Activated CD4-positive, CD25-positive, alpha-beta regulatory T cell (primary cell): ENCODE measurements at regions not wholly inside any gene's neighbourhood (a gene's known extent, or its start where the extent isn't known, plus 50 kb on each side); places are given as distances from the start of the nearest gene placed in this dataset.

Experiments used
- DNase-seq, 4 experiments: peaks; one replicate each; lab custom pipeline; 2025; lab: John Stamatoyannopoulos, UW

GRCh38 chr12:67498991-67499390, 149.6 kb upstream of the DYRK2 start:
- no peak for DNase-seq

DNA sequence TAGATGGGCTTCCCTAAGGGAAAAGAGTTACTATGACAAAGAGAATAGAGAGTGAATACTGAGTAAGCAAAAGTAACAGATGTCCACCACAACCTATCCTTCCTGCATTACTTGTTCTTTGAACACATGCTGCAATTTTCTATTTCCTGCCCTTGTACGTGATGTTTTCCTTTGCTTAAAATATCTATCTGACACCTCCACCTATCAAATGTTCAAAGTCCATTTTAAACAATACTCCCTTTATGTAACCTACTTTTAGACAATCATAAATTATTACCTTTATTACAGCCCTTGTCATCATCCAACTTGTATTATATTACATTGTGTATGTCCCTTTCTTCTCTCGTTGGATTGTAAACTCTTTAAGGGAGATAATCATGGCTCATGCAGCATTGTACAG, 147.2 kb upstream of the DYRK2 start:
- DNase-seq: no peak

DNA sequence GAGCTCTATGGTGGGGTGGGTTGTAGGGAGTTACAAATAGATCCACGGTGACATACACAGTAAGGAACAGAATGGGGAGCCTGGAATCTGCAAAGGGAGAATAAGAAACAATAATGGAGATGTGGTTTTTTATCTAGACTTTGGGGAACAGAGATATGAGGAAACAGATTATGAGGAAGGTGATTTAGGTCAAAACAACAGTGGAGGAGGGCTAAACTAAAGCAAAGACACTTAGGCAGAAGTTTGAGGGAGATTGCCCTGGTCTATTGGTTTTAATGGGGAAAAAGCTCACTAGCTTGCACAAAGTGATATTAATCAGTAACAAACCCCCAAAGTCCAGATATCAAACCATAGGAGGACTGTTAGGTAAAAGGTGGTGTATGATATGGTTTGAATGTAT, 144.5 kb upstream of the DYRK2 start:
- no peak for DNase-seq

DNA sequence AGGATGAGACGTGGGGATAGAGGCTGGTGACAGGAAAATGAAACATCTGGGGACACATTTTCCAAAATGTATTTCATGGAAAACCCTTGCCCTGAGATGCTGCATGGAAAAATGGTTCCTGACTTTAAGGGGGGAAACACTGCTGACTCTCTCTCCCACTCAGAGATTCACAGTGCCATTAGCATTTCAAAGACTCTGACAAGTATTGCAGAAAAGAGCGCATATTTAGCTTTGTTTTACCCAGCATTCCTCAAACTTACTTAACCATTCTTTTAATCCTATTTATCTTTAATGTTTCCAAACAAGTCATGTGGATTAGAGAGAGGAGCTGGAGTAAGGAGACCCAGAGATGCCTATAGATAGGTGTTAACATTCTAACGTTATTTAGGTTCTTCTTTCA, 141.8 kb upstream of the DYRK2 start:
- no peak for DNase-seq

- no peak for DNase-seq
These were observed 139.7 kb upstream of the DYRK2 start for GRCh38 chr12:67508830-67509229.

DNA sequence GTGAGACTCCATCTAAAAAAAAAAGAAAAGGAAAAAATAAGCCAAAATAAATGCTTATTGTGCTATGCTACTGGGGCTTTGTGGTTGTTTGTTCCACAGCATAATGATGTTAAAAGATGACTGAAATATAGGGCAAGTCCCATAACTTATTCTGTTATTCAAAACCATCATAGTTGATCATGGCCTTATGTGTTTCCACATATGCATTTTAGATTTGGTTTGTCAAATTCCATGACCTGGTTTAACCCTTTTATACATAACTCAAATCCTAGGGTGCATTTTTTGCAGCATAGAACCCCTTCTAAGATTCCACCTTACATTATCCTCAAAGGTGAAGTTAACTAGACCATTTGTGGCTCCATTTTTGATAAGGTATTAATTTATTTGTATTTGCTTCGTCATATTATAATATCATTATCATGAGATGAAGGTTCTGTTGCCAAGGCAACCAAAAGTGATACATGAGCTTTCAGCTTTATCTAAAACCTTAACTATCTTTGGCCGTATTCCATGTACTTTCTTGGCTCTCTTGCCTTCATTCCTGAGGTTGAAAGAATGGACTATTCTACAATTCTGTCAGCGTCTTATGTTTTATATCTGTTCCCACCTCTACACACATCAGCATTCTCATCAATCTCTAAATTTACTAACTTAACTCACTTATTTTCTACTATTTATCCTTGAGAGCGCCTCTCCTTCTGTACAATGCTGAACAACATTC, 138.7 kb upstream of the DYRK2 start:
- no peak for DNase-seq

GRCh38 chr12:67512061-67512460, 136.5 kb upstream of the DYRK2 start:
- DNase-seq: no peak

GRCh38 chr12:67514502-67514901, 134.0 kb upstream of the DYRK2 start:
- DNase-seq: no peak

DNA sequence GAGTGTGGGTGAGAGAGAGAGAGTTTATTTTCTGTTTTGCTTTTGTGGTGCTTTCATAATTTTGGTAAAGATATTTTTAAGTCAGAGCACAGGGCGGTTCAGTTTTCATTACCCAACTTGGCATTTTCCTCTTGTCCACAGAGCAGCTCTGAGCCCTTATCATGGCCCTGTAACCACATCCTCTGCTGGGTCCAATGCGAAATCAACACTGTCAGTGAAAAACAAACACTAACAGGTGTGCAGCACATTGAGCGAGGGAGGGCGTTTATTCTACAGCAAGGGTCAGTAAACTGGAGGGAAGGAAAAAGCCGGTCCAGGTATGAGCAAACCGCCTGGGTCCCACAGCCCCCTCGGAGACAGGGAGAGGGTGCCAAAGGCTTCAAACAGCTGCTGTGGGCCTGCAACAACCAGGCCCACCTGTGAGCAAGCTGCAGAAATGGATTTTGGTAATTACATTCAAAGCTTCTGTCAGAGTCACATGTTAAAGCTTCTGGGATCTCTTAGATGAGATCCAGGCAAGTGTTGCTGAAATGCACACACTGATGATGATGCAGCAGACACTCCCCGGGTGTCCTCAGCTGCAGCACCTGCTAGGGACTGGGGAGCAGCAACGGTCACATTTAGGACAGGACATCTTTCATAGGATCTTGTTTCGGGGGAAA, 132.7 kb upstream of the DYRK2 start:
- DNase-seq: peak in 1 of 4 experiments; percentile 22

GRCh38 chr12:67517181-67517887, 131.2 kb upstream of the DYRK2 start:
- DNase-seq: no peak

- DNase-seq: no peak
These were observed 128.8 kb upstream of the DYRK2 start for GRCh38 chr12:67519484-67520433.

DNA sequence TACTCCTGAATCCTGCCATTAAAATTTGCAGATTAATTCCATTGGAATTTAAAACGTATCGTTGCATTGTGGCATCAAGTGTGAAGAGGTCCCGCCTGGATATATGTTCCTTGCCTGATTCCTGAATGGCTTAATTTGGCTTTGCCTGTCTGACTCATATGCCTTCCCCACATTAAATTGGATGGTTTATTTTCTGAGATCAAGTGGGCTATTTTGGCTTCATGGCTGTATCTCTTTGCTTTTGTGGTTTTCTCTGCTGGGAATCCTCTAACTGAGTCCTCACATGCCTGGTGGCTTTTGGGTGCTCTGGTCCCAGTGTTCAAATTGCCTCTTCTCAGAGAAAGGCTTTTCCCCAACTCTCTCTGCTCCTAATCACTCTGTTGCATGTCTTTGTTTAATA, 127.9 kb upstream of the DYRK2 start:
- no peak for DNase-seq

DNA sequence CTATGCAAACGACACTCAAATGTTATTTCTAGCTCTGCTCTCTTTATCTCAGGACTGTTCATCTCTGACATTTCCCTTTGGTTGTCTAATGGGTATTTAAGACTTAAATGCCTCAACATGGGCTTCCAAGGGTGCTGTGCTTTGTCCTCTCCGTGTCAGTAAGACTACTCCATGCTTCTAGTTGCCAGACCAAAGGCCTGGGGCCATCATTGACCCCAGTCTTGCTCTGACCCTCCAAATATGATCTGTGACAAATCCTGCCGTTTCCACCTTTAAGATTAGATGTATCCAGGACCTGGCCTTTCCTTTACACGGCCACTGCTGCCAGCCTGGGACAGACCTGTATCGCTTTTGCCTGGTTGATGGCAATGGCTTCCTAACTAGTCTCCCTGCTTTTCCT, 126.3 kb upstream of the DYRK2 start:
- DNase-seq: no peak

DNA sequence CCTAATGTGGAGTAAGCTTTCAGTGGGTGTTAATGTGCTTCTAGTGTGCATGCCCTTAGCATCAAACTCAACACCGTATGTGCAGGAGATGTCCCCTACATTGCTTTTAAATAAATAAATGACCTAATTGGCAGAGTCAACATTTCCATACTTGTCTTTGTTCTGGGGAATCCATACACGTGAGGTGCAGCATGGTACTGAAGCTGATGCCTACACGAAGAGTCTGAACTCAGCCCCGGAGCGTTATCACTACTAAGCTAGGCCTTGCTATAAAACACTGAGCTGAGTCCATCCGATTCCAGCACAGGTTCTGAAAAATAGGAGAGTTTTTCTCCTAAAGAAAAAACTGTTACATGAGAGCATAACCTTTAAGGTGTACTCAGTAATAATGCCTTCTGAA, 125.0 kb upstream of the DYRK2 start:
- DNase-seq: no peak

DNA sequence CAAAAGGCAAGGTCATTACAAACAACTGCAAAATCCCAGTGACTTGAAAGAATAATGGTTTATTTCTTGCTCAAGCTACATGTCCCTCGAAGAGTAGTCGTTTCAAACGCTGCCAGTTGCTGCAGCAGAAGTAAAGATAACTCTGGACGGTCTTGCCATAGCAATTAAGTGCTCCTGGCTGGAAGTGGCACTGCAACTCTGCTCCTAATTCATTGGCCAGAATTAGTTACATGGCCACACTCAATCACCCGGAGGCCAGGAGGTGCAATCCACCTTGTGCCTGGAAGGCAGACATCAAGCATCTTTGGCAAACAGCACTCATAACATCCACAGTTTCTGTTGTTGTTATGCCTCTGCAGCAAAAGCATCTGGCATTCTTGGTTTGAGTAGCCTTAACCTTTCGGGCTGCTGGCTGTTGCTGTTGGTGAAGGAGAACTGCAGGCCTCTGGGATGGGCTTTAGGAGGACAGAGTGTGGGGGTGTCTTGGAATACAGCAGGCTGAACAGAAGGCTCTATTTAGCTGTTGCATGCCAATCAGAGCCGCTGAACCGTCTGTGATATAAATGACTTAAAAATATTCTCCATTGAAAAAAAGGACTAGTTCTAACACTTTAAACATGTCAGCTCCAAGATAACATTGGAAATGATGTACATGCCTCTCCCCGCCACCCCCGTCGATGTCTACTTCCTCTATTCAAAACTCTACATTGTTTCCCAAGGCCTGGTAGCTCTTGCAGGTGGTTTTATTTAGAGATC, 123.5 kb upstream of the DYRK2 start:
- DNase-seq: no peak

DNA sequence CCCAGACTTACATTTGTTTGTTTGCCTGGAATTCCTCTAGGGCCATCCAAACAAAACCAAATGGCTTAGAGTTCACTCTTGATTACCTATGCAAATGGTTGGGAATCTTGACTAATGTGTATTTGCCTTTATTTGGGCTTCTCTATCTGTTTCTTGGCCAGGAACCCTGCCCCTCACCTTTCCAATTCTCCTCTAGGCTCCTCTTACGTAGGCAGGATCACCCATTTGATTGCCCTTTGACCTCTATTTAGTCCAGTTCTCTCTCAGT, 123.0 kb upstream of the DYRK2 start:
- no peak for DNase-seq

DNA sequence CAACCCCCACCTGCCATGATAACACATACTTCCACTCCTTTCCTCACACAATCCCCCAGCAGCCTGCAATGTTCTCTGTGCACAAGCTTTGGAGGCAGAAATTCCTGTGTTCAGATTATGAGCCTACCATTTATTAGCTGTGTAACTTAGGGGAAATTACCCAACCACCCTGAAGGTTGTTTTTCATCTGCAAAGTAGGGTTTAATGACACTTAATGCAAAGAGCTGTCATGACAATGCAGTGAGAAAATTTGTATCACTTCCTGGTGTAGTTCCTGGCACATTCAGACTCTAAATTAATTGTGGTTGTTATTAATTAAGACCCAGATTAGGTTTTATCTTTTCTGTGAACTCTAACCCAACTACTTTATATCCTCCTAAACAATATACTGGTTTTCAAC, 122.4 kb upstream of the DYRK2 start:
- DNase-seq: no peak

DNA sequence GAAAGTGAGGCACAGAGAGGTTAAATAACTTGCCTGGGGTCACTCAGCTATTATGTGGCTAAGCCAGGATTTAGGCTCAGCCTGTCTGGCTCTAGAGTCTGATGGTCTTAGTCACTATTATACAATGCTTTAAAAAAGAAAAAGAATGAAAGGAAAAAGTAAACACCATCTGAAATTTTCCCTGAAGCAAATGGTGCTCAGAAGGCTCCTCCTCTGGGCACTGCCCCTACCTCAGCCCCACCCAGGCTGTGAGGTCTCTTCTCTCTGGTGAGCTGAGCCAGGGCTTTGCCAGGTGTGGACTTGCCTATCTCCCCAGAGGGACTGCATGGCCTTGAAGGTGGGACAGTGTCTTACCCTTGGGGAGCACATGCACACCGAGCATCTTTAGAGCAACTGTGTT, 117.5 kb upstream of the DYRK2 start:
- DNase-seq: no peak

DNA sequence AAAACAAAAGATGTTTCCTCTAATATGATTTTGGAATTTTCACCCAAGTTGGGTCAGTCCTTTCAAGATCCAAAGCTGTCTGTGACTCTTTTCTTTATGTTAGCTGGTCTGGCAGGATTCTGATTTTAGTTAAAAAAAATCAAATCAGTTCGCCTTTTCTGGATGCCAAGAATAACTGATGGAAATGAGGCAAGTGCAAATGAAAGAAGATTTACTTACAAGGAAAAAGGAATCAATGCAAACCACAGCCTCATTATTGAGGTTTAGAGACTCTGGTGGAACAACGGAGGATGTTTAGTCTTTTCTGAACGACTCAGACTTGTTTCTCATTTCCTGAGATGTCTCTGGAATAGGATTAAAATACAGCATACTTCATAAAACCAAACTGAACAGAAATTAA, 117.0 kb upstream of the DYRK2 start:
- DNase-seq: no peak

DNA sequence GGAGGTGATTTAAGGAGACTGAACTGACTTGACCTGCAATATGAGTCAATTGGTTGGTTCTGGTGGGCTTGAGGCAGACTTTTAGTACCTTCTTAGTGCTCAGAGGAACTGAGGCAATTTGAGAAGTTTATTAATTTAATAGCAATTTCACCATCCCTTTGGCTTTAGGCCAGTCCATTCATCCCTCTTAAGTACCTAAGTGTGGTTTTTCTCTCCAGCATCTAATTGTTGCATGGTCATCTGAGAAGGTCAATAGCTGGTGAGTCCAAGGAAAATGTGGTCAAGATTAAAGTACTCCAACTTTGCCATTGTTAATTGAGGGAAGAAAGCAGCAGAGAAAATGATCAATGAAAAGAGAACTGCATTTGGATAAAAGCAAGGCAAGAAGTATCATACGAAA, 115.4 kb upstream of the DYRK2 start:
- no peak for DNase-seq

GRCh38 chr12:67534046-67534445, 114.5 kb upstream of the DYRK2 start:
- DNase-seq: no peak

- DNase-seq: no peak
These were observed 113.9 kb upstream of the DYRK2 start for GRCh38 chr12:67534681-67535080.
